Panc1 (cell line): ENCODE measurements at regions not wholly inside any gene's neighbourhood (a gene's known extent, or its start where the extent isn't known, plus 50 kb on each side); places are given as distances from the start of the nearest gene placed in this dataset.

Experiments used
- CTCF ChIP-seq: fragments of 450-650 bp; IDR thresholded peaks from 2 replicates; pipeline ENCODE4 v1.5.1; 2017; ENCODE audit warnings: mild to moderate bottlenecking
- POLR2AphosphoS5 ChIP-seq: IDR thresholded peaks from 2 replicates; pipeline ENCODE4 v1.6.1; 2012; ENCODE audit warnings: mild to moderate bottlenecking, low read depth, low read length, moderate library complexity
- TF ChIP-seq, protein P1 (sequence below), 2 experiments: IDR thresholded peaks; 2 replicates each; pipeline ENCODE4 v1.6.1; 2011 to 2012; ENCODE audit warnings: low read depth in 2 of 2, control low read depth in 1 of 2, low read length in 1 of 2, mild to moderate bottlenecking in 1 of 2, moderate library complexity in 1 of 2; ENCODE audit not compliant: insufficient read depth in 1 of 2

DNA sequence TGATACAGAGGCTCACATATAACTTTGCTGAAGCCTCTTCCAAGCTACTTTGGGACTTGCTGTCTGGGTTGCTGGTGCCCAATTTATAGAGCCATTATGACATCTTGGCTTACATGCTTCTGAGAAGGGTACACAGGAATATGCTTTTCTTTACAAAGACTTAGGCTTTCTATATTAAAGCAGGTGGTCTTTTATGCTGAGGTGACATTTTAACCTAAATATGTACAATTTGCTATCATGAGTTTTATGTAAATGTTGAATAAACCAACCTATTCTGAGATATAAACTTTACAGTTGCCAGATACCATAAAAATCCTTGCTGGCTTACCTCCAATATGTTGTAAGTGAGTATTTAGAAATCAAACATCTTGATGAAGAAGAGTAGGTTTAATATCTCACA lies 509.2 kb upstream of the CHD1 start:
- TF ChIP-seq CTCF (no peak), POLR2AphosphoS5 (no peak)
- TF ChIP-seq, protein P1, sequence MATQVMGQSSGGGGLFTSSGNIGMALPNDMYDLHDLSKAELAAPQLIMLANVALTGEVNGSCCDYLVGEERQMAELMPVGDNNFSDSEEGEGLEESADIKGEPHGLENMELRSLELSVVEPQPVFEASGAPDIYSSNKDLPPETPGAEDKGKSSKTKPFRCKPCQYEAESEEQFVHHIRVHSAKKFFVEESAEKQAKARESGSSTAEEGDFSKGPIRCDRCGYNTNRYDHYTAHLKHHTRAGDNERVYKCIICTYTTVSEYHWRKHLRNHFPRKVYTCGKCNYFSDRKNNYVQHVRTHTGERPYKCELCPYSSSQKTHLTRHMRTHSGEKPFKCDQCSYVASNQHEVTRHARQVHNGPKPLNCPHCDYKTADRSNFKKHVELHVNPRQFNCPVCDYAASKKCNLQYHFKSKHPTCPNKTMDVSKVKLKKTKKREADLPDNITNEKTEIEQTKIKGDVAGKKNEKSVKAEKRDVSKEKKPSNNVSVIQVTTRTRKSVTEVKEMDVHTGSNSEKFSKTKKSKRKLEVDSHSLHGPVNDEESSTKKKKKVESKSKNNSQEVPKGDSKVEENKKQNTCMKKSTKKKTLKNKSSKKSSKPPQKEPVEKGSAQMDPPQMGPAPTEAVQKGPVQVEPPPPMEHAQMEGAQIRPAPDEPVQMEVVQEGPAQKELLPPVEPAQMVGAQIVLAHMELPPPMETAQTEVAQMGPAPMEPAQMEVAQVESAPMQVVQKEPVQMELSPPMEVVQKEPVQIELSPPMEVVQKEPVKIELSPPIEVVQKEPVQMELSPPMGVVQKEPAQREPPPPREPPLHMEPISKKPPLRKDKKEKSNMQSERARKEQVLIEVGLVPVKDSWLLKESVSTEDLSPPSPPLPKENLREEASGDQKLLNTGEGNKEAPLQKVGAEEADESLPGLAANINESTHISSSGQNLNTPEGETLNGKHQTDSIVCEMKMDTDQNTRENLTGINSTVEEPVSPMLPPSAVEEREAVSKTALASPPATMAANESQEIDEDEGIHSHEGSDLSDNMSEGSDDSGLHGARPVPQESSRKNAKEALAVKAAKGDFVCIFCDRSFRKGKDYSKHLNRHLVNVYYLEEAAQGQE (IDR thresholded peaks at IDR 0.05; ENCODE audit: insufficient read depth in 1 of 2, low read depth in 2 of 2, low read length in 1 of 2): no peak
